NCI-H187 treated with DMSO at 0.1 percent for 48 hours (cell line): ENCODE measurements at regions not wholly inside any gene's neighbourhood (a gene's known extent, or its start where the extent isn't known, plus 50 kb on each side); places are given as distances from the start of the nearest gene placed in this dataset.
"Not testable (repeated sequence)": the region's sequence is repeated elsewhere in the genome, so short reads cannot be mapped to it uniquely, and the experiment has no call there.

Experiments used
- DNase-seq: peaks from one replicate; lab custom pipeline; 2025; lab: John Stamatoyannopoulos, UW

- DNase-seq, result no peak
These were observed 107.0 kb downstream of the ETS2 start for GRCh38 chr21:38912789-38913119.

- no peak for DNase-seq
These were observed 106.4 kb downstream of the ETS2 start for GRCh38 chr21:38912102-38912629.

- no peak for DNase-seq
These were observed 105.9 kb downstream of the ETS2 start for GRCh38 chr21:38911484-38912101.

- peak; percentile 43 for DNase-seq
These were observed 104.8 kb downstream of the ETS2 start for GRCh38 chr21:38910390-38911067.

GRCh38 chr21:38909929-38910328 lies 104.2 kb downstream of the ETS2 start:
- no peak for DNase-seq

- DNase-seq, result no peak
These were observed 103.4 kb downstream of the ETS2 start for GRCh38 chr21:38909109-38909508.

- no peak for DNase-seq
These were observed 102.8 kb downstream of the ETS2 start for GRCh38 chr21:38908537-38908936.

- DNase-seq, result no peak
These were observed 100.0 kb downstream of the ETS2 start for GRCh38 chr21:38905752-38906151.

- no peak for DNase-seq
These were observed 99.6 kb downstream of the ETS2 start for GRCh38 chr21:38905328-38905727.

GRCh38 chr21:38903690-38904139 lies 98.0 kb downstream of the ETS2 start:
- no peak for DNase-seq

GRCh38 chr21:38902608-38903445 lies 97.1 kb downstream of the ETS2 start:
- no peak for DNase-seq

GRCh38 chr21:38900499-38900898 lies 94.8 kb downstream of the ETS2 start:
- DNase-seq, result no peak

- DNase-seq, result not testable (repeated sequence)
These were observed 94.3 kb downstream of the ETS2 start for GRCh38 chr21:38899985-38900384.

- no peak for DNase-seq
These were observed 93.7 kb downstream of the ETS2 start for GRCh38 chr21:38899277-38899947.

- DNase-seq, result no peak
These were observed 92.8 kb downstream of the ETS2 start for GRCh38 chr21:38898422-38899096.

- no peak for DNase-seq
These were observed 92.0 kb downstream of the ETS2 start for GRCh38 chr21:38897532-38898421.

- DNase-seq, result no peak
These were observed 89.2 kb downstream of the ETS2 start for GRCh38 chr21:38894899-38895298.

- no peak for DNase-seq
These were observed 83.3 kb downstream of the ETS2 start for GRCh38 chr21:38888991-38889561.

GRCh38 chr21:38887749-38888148 lies 82.0 kb downstream of the ETS2 start:
- DNase-seq, result no peak

- DNase-seq, result no peak
These were observed 81.4 kb downstream of the ETS2 start for GRCh38 chr21:38887062-38887686.
